HG03066 (cell line): ENCODE measurements at regions not wholly inside any gene's neighbourhood (a gene's known extent, or its start where the extent isn't known, plus 50 kb on each side); places are given as distances from the start of the nearest gene placed in this dataset.

Source experiments
- ATAC-seq: cut with Tn5 transposase; IDR thresholded peaks from one replicate; pipeline ENCODE4 v1.9.1; 2021; ENCODE audit warnings: low read depth; ENCODE audit not compliant: unreplicated experiment

DNA sequence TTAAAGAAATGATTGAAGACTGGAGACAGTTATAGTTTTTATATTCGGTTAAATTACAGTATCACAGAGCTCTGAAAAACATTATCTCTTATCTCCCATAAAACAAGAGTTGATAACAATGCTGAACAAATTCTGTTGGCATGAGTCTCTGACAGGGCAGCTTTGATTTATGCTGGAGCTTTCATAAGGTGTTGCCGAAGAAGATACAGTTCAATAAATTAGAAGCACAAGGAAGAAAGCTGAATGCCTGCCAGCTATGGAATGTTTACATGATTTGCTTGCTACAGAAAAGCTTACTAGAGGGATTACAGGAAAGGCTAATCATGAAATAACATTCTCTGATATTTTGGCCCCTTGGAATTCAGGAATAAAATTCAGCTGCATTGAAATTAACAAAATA is 431.9 kb upstream of the GJE1 start:
- no peak for ATAC-seq

GRCh38 chr6:141688916-141689315 is 443.8 kb upstream of the GJE1 start:
- no peak for ATAC-seq

DNA sequence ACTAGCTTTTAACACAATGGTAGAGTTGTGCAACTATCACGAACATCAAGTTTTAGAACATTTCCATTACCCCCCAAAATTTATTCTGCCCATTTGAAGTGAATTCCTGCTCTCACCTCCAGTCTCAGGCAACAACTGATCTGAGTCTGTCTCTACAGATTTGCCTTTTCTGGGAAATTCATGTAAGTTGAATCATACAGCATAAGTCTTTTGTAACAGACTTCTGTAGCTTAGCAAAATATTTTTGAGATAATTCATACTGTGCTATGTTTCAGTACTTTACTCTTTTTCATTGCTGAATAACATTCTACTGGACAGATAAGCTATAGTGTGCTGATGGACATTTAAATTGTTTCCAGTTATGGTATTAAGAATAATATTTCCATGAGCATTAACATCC is 447.3 kb upstream of the GJE1 start:
- ATAC-seq: no peak

DNA sequence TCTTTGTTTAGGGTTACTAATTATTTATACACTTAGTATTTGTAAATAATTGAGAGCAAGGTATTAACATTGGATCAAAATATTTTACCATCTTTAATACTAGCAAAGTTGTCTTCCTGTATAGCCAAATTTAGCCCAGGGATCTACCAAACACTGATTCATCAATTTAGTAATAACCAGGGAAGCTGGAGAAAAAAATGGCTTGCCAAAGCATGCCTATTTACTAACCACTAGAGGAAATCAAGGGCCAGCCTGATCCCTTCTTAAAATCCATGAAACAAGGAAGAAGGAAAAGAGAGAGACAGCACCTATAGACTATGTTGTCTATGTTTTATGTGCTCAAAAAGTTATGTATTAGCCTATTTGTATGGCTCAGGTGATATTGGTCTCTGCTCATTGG is 450.3 kb upstream of the GJE1 start:
- ATAC-seq: no peak

GRCh38 chr6:141677598-141678211 is 455.0 kb upstream of the GJE1 start:
- no peak for ATAC-seq

GRCh38 chr6:141675957-141676356 is 456.8 kb upstream of the GJE1 start:
- no peak for ATAC-seq

DNA sequence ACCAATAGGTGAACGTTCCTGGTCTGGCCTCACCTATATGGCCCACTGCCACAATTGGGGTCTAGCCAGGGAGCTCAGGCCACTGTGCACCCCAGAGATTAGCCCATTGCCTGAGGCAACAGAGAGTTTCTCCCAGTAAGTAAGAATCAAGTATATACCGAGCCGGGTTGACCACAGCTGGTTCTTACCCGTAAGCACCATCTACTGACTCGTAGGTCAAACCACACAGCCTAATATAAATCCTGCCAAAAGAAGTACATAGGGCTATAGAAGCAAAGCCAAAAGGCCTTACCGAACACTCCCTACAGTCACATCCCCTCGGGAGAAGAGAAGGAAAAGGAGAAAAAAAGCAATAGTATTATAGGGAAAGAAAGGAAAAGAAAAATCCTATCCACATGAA is 463.6 kb upstream of the GJE1 start:
- no peak for ATAC-seq

DNA sequence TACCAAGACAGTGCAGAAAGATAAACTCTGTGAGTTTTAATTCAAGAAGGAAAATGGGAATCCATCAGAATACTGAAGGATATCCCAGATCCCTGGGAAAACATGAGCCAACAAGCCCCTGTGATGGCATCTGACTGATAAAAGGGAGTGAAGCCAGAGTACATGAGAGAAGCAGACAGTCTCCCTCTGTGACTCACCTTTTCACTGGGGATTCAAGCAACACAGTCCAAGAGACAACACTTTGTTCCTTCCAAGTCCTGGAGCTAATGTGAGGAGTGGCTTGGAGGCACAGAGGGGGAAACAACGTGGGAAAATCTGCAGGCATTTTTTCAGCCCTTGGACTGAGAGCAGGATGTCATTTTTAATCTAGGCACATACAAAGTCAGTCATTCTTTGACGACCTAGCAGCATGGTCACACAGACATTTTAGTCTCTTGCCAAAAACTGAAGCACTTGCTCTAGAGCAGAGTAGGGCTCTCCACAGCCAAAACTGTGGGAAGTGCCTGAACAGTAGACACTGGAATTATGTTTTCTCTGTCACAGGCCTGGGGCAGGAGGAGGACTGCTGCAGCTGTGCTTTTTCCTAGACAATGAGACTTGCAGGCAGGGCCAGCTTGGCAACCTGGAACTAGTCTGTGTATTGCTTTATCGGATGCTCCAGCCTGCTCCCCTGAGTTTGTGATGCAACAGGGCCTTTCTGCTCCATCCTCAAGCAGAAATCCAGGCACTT is 465.0 kb upstream of the GJE1 start:
- ATAC-seq: no peak

DNA sequence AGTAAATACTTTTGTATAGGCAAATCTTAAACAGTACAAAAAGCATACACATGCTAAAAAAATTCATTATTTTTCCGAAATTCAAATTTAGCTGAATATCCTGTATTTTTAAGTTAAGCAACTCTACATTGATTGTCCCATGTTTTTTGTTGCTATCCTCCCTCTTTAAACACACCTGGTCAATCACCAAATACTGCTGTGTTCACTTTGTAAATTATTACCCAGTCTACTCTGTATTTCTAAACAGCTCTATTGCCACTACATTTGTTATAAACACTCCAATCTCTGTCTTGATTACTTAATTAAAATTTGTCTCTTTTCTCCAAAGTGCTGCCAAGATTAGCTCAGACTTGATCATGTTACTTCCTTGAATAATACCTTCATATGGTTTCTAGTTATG is 466.5 kb upstream of the GJE1 start:
- no peak for ATAC-seq

GRCh38 chr6:141664744-141665143 is 468.0 kb upstream of the GJE1 start:
- no peak for ATAC-seq

GRCh38 chr6:141659582-141659981 is 473.1 kb upstream of the GJE1 start:
- ATAC-seq: no peak

DNA sequence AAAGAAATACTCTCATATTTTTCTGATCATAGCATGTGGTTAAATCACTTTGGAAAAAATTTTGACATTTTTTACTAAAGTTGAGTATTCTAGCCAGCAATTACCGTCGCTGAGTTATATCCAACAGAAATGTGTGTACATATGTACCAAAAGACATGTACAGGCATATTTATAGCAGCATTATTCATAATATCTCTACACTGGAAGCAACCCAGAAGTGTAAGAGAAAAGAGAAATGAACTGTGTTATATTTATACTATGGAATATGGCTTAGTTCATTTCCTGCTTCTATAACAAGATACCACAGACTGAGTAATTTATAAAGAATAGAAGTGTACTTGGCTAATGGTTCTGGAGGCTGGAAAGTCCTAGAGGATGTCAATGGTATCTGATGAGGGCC is 474.0 kb upstream of the GJE1 start:
- no peak for ATAC-seq

- ATAC-seq: no peak
Observed at GRCh38 chr6:141657812-141658211, 474.9 kb upstream of the GJE1 start.

DNA sequence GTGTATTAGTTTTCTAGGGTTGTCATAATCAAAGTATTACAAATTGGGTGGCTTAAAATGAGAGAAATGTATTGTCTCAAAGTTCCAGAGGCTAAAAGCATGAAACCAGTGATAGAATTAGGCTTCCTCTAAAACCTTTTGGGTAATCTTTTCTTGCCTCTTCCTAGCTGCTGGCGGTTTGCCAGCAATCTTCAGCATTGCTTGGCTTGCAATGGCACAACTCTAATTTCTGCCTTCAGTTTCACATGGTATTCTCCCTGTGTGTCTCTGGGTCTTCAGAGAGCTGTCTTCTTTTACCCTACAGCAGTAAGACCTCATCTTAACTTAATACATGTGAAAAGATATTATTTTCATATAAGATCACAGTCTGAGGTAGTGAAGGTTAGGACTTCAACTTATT is 479.1 kb upstream of the GJE1 start:
- ATAC-seq: no peak

GRCh38 chr6:141641951-141642350 is 490.8 kb upstream of the GJE1 start:
- no peak for ATAC-seq

DNA sequence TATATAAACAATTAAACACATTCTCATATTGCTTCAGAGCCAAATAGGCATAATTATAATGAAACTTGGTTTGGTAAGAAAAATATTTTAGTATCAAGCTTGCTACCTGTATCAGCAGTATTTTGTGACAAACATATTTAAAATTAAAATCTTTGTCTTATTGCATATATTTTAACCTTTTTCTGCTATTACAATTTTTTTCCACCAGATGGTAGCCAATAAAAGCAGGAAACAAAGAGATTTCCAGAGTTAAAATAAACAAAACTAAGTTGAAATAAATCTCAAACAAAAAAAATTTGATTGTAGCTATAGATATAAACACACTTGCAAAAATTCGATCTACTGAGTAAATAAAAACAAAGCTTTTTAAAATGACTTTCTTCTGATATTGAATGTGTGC is 491.3 kb upstream of the GJE1 start:
- ATAC-seq: no peak

- no peak for ATAC-seq
Observed at GRCh38 chr6:141635621-141636020, 497.1 kb upstream of the GJE1 start.

GRCh38 chr6:141634269-141634668 is 498.5 kb upstream of the GJE1 start:
- no peak for ATAC-seq

GRCh38 chr6:141624301-141624700 is 508.4 kb upstream of the GJE1 start:
- ATAC-seq: no peak

GRCh38 chr6:141618180-141618581 is 514.5 kb upstream of the GJE1 start:
- no peak for ATAC-seq

GRCh38 chr6:141610741-141611140 is 522.0 kb upstream of the GJE1 start:
- ATAC-seq: no peak

- ATAC-seq: no peak
Observed at GRCh38 chr6:141607956-141608355, 524.8 kb upstream of the GJE1 start.

- no peak for ATAC-seq
Observed at GRCh38 chr6:141598487-141598886, 534.2 kb upstream of the GJE1 start.
